H1 (cell line): ENCODE measurements at regions not wholly inside any gene's neighbourhood (a gene's known extent, or its start where the extent isn't known, plus 50 kb on each side); places are given as distances from the start of the nearest gene placed in this dataset.

ENCODE experiments used
- ATF3 ChIP-seq: IDR thresholded peaks from 2 replicates; pipeline ENCODE4 v1.6.1; 2011; ENCODE audit warnings: low read depth, mild to moderate bottlenecking, low read length; ENCODE audit not compliant: insufficient read depth
- CEBPB ChIP-seq: IDR thresholded peaks from 2 replicates; pipeline ENCODE4 v1.6.1; 2012; ENCODE audit warnings: low read depth, low read length
- CTCF ChIP-seq, 3 experiments: IDR thresholded peaks; 1 replicate in 2 of 3; 2 replicates in 1 of 3; pipeline versions ENCODE4 v1.5.1 to v1.6.1; 2011; ENCODE audit warnings: low read length in 3 of 3, mild to moderate bottlenecking in 3 of 3, inconsistent platforms in 2 of 3, low read depth in 1 of 3, moderate library complexity in 1 of 3; ENCODE audit not compliant: insufficient read depth in 1 of 3; ENCODE audit errors: control extremely low read depth in 1 of 3
- EP300 ChIP-seq, 2 experiments: IDR thresholded peaks; 1 replicate in 1 of 2; 2 replicates in 1 of 2; pipeline ENCODE4 v1.6.1; 2011 to 2012; ENCODE audit warnings: low read depth in 2 of 2, low read length in 2 of 2, mild to moderate bottlenecking in 2 of 2, borderline replicate concordance in 1 of 2, inconsistent platforms in 1 of 2, moderate library complexity in 1 of 2
- EZH2 ChIP-seq: fragments of 200-600 bp; sonication (generic); IDR thresholded peaks from 2 replicates; pipeline ENCODE4 v1.7.1; 2012; ENCODE audit warnings: low read depth, mild to moderate bottlenecking, moderate library complexity, low read length, inconsistent platforms; ENCODE audit not compliant: severe bottlenecking
- HDAC2 ChIP-seq, 2 experiments: fragments of 300-600 bp in 1 of 2; sonication (generic) in 1 of 2; IDR thresholded peaks; 2 replicates each; pipeline ENCODE4 v1.6.1; 2011 to 2012; ENCODE audit warnings: low read depth in 2 of 2, low read length in 2 of 2, mild to moderate bottlenecking in 2 of 2, moderate library complexity in 2 of 2, borderline replicate concordance in 1 of 2, inconsistent platforms in 1 of 2
- HDAC6 ChIP-seq: IDR thresholded peaks from one replicate; pipeline ENCODE4 v1.7.1; 2012; ENCODE audit warnings: low read depth, mild to moderate bottlenecking, inconsistent platforms, low read length, moderate library complexity
- JUND ChIP-seq: IDR thresholded peaks from 2 replicates; pipeline ENCODE4 v1.6.1; 2011; ENCODE audit warnings: mild to moderate bottlenecking, improper control_type of control experiment, low read length
- KDM1A ChIP-seq: fragments of 200-600, 300-600 bp; sonication (generic); IDR thresholded peaks from 2 replicates; pipeline ENCODE4 v1.7.1; 2016; ENCODE audit warnings: mild to moderate bottlenecking, low read length, borderline replicate concordance
- MAFK ChIP-seq: IDR thresholded peaks from 2 replicates; pipeline ENCODE4 v1.6.1; 2012; ENCODE audit warnings: low read depth, mild to moderate bottlenecking, improper control_type of control experiment, low read length
- POLR2A ChIP-seq, 2 experiments: IDR thresholded peaks; 1 replicate in 1 of 2; 2 replicates in 1 of 2; pipeline ENCODE4 v1.6.1; 2011; ENCODE audit warnings: low read depth in 2 of 2, low read length in 2 of 2, mild to moderate bottlenecking in 2 of 2; ENCODE audit errors: control extremely low read depth in 1 of 2
- POLR2AphosphoS5 ChIP-seq: IDR thresholded peaks from 2 replicates; pipeline ENCODE4 v1.6.1; 2011; ENCODE audit warnings: low read depth, low read length
- YY1 ChIP-seq: IDR thresholded peaks from 2 replicates; pipeline ENCODE4 v1.6.1; 2011; ENCODE audit warnings: low read depth, mild to moderate bottlenecking, low read length

- TF ChIP-seq EP300 (IDR thresholded peaks at IDR 0.05; ENCODE audit: borderline replicate concordance in 1 of 2, low read depth in 2 of 2, low read length in 2 of 2) (no peak), POLR2A (IDR thresholded peaks at IDR 0.05; ENCODE audit: control extremely low read depth in 1 of 2, low read depth in 2 of 2, low read length in 2 of 2) (no peak), CTCF (IDR thresholded peaks at IDR 0.05; ENCODE audit: control extremely low read depth in 1 of 3, insufficient read depth in 1 of 3, low read depth in 1 of 3, low read length in 3 of 3) (no peak), EZH2 (no peak), ATF3 (no peak), POLR2AphosphoS5 (no peak), HDAC2 (IDR thresholded peaks at IDR 0.05; ENCODE audit: borderline replicate concordance in 1 of 2, low read depth in 2 of 2, low read length in 2 of 2) (no peak), KDM1A (no peak), YY1 (no peak), MAFK (no peak), HDAC6 (no peak), JUND (no peak), CEBPB (no peak)
Observed at GRCh38 chr18:78655921-78656320, 323.7 kb upstream of the SALL3 start.
